Nucleus accumbens (tissue), 56 donors: ENCODE measurements at regions not wholly inside any gene's neighbourhood (a gene's known extent, or its start where the extent isn't known, plus 50 kb on each side); places are given as distances from the start of the nearest gene placed in this dataset.

Experiments
- DNase-seq, 56 donors: peaks; one replicate each; lab custom pipeline; 2025; lab: John Stamatoyannopoulos, UW

- DNase-seq = no peak
Observed at GRCh38 chr6:139942331-139942730, 567.9 kb upstream of the CITED2 start.

- no peak for DNase-seq
Observed at GRCh38 chr6:139941826-139942225, 567.4 kb upstream of the CITED2 start.

DNA sequence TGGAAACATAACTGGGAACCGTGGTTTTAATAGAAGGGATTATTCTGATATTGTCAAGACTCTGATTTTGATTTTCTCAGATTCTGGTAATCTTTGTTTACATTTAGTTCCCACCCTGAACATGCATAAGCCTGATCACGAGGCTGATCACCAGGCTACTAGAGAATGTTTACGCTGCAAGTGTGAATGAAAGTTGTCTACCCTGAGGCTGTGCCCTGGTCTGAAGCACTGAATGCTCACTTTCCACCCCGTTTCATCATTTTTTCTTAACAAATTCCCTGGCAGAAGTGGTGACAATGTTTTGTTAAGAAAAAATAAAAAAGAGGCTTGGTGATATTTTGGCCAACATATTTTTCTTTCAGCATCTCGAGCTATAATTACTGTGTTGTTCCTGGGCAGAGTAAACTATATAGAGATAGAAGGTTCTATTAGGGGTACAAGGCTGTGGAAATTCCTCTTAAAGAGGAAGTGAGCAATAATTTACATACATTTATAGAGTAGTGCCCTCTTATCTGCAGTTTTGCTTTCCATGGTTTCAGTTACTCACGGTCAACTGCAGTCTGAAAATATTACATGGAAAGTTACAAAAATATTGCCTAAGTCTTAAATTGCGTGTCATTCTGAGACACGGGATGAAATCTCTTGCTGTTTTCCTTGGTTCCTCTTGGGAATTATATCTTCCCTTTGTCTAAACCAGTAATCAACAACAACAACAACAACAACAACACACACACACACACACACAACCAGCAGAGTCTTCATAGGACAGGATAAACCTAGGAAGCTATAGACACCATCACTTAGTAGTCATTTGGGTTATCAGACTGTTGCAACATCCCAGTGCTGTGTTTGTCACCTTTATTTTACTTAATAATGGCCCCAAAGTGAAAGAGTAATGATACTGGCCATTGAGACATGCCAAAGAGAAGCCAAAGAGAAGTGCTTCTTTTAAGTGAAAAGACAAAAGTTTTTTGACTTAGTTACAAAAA, 566.6 kb upstream of the CITED2 start:
- no peak for DNase-seq

DNA sequence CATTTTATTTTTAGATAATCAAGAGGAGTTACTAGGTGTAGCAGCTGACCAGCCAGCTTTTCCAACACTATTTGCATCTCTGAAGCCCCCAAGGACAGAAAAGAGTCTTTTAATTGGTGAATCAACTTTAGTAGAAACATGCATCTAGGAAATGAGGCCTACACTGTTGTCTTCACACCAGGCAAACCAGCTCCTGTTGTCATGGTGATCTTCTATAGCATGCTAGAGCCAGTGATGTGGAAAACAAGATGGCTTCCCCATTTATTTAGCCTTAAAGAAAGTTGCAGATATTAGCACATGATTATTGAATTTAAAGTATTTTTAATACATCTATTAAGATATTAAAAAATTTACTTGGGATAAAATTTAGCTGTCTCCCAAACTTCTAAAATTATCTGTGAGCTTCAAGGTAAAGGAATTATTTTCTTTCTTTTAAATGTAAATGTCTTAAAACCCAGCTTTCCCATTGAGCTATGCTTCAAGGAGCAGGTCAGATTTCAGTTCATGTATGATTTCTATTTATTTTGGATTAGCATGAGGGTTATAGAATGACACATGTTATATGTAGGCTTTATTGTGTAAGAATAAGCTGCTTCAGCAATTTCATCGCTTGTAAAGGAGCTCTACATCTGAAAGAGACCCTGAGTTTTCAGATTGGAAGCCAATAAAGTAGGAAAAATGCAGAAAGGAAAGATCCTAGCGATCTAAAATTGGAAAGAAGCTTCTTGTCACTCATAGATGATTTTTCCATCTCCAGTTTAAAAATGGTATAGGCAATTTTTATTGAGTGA, 564.9 kb upstream of the CITED2 start:
- no peak for DNase-seq

DNA sequence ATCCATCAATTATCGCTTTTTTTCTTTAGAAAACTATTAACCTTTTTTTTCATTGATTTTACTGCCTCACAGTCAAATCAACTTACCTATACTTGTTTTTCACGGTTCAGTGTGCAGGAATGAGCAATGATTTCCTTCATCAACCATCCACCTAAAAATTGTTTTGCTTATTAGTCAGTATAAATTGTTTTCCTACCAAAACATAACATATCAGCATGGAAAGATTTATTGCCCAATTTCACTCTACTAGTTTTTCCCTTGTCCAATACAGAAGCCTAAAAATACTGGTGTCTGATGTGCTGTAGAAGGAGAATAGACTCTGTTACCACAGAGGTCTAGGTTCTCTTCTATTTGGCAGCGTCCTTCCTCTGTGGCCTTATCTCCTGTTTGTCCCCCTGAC, 558.2 kb upstream of the CITED2 start:
- DNase-seq = no peak

DNA sequence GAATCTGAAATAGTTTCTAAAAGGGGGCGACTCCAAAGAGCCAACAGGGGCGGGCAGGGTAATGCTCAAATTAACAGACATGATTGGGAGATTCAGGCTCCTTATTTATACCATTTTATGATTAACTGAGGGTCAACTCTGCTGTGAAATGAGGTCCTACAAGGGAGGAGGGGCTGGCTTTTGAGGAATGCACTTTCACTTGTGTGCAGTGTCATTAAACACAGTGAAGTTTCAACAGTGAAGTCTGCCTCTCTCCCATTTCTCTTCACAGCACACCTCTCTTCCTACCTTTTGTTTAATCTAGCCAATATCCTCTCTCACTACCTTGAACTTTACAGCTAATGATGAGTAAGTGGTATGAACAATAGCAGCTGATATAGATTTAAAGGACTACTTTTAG, 557.3 kb upstream of the CITED2 start:
- no peak for DNase-seq

GRCh38 chr6:139927742-139928305, 553.4 kb upstream of the CITED2 start:
- DNase-seq = no peak

DNA sequence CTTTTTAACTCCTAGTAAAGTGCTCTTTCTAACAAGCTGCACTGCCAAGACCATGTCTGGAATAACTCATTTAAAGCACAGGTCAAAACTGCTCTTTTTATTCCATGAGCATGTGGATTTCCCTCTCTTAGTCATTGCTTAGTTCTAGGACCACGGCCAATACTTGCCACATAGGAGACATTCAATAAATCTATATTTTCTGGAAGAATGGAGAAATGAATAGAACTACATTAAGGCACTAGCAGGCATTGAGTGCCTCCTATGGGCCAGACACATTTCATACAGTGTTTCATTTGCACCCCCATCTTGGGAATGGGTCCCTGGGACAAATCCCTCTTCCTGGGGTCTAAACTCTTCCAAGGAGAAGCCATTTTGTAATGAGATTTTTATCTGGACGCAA, 552.8 kb upstream of the CITED2 start:
- DNase-seq = no peak

DNA sequence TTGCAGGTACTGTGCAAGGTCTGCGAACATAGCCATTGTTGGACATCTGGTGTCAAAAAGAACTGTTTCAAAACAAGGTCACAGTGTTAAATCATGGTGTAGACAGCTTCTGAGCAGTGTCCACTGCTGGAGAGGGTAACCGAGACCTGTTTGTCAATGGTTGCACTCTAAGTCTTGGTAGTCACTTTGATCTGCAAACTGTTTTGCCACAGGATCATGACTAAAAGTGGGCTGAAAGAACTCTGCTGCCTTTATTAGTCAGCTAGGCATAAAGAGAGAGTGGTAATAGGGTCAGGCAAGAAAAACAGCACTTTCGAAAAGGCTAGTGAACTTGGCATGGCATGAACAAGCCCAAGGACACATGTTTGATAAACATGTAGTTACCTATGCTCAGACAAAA, 552.3 kb upstream of the CITED2 start:
- DNase-seq = no peak

GRCh38 chr6:139925894-139926641, 551.6 kb upstream of the CITED2 start:
- DNase-seq = no peak

- DNase-seq = no peak
Observed at GRCh38 chr6:139923964-139924475, 549.6 kb upstream of the CITED2 start.

GRCh38 chr6:139922236-139922635, 547.8 kb upstream of the CITED2 start:
- no peak for DNase-seq

DNA sequence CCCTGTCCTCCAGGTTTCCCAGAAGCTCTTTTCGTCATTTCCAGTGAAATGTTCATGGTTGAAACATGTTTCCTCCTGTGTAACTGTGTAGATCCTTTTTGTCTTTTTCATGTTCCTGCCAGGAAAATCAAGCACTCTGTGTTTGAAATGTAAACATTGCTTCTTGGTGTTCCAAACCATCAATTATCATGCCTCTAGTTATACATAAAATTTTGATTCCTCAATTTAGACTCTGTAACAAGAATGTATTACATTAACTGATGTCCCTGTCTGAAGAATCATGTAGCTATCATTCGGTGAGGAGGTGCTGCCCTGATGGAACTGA, 546.3 kb upstream of the CITED2 start:
- no peak for DNase-seq

GRCh38 chr6:139920027-139920775, 545.8 kb upstream of the CITED2 start:
- DNase-seq = no peak

DNA sequence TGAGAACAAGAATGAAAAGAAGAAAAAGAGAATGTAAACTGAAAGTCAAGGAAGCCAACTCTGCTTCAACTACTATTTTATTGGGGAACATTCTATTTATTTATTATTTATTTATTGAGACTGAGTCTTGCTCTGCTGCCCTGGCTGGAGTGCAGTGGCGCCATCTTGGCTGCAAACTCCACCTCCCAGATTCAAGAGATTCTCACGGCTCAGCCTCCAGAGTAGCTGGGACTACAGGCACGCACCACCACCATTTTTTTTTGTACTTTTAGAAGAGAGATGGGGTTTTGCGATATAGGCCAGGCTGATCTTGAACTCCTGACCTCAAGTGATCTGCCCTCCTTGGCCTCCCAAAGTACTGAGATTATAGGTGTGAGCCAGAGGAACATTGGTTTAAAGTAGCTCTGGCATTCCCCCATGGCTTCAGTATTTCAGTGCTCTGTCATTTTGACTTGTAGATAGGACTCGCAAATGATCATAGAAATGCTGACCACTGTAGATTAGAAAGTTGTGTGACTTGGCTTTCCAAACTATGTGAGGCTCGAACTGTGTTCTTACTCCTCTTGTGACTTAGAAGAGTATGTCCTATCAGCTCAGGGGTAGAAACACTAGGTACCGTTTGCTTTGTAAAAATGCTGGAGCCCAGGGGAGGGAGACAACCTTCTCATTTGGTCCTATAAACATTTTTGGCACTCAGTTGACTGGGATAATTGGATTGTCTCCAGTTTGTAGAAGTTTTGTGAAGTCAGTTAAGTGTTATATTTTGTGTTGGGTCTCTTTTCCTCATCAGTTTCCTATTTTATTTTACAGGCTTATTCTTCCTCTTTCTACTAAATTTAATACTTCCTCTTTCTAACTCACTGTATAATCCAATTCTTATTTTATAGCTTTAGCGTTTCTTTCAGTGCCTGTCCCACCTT, 544.9 kb upstream of the CITED2 start:
- no peak for DNase-seq

- no peak for DNase-seq
Observed at GRCh38 chr6:139917951-139918630, 543.6 kb upstream of the CITED2 start.

DNA sequence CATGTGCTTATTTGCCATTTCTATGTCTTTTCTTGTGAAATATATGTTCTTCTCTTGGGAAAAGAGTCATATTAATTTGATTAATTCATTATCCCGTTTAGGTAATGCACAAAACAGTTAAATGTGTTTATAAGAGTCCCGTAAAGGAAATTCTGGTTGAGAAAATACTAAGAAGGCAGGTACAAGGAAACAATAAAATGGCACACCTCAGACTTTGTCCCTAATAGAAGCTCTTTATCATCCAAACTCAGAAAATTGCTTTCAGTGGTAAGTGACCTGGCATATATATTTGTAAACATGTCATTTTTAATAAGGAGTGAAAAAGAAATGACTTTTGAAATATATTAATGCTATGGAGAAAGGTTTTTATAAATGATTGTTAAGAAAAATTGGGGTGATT, 540.5 kb upstream of the CITED2 start:
- no peak for DNase-seq
